BE2C (cell line): ENCODE measurements at regions not wholly inside any gene's neighbourhood (a gene's known extent, or its start where the extent isn't known, plus 50 kb on each side); places are given as distances from the start of the nearest gene placed in this dataset.

Experiments
- DNase-seq: peaks from one replicate; pipeline ENCODE4 v3.0.0-alpha.2; 2020
- H3K27me3 ChIP-seq: fragments of 250-450 bp; sonication (Bioruptor Pico); 2 replicates; pipeline ENCODE4 v1.5.1; 2020; ENCODE audit warnings: mild to moderate bottlenecking
- H3K36me3 ChIP-seq: fragments of 250-450 bp; sonication (Bioruptor Pico); 2 replicates; pipeline ENCODE4 v1.5.1; 2020; ENCODE audit warnings: mild to moderate bottlenecking
- H3K4me1 ChIP-seq: fragments of 250-450 bp; sonication (Bioruptor Pico); 2 replicates; pipeline ENCODE4 v1.5.1; 2020
- H3K4me3 ChIP-seq: 2 replicates; pipeline ENCODE4 v1.5.1; 2011; ENCODE audit warnings: low read depth, low read length
- H3K9me3 ChIP-seq: fragments of 250-450 bp; sonication (Bioruptor Pico); 2 replicates; pipeline ENCODE4 v1.5.1; 2020
- CTCF ChIP-seq: IDR thresholded peaks from 2 replicates; pipeline ENCODE4 v1.5.1; 2012; ENCODE audit warnings: mild to moderate bottlenecking, low read depth, low read length

- DNase-seq: no peak
- Histone ChIP-seq H3K36me3 (no peaks in the 10 kb centered on the region), H3K4me3 (no peak overlapping the region), H3K4me1 (no peaks in the 10 kb centered on the region), H3K27me3 (no peaks in the 10 kb centered on the region; the same call in 1 of the 2 replicates), H3K9me3 (no peaks in the 10 kb centered on the region)
- no peak for TF ChIP-seq CTCF
Measured at GRCh38 chr20:12728782-12729181, 280.0 kb upstream of the SPTLC3 start.

DNA sequence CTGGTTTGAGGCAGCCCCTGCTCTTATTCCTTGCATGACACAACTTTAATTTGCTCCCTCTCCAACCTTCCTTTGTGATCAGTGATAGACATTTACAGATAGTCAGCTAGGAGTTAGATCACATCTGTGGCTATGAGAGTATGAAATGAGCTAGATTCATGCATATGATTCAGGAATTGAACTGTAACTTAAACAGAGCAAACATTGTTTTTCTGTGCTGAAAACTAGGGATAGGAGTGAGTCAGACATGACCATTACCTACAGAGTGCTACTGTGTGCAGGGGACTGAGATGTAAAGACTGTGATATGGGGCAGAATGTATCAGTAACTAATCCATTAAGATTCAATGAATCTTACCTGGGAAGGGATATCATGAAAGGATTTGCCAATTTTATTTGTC is 279.4 kb upstream of the SPTLC3 start:
- no peaks in the 10 kb centered on the region; the same call in 1 of the 2 replicates for H3K27me3 ChIP-seq
- DNase-seq: no peak
- H3K9me3 ChIP-seq: no peaks in the 10 kb centered on the region
- no peak for TF ChIP-seq CTCF
- no peaks in the 10 kb centered on the region for H3K36me3 ChIP-seq
- no peaks in the 10 kb centered on the region for H3K4me1 ChIP-seq
- no peak overlapping the region for H3K4me3 ChIP-seq

DNA sequence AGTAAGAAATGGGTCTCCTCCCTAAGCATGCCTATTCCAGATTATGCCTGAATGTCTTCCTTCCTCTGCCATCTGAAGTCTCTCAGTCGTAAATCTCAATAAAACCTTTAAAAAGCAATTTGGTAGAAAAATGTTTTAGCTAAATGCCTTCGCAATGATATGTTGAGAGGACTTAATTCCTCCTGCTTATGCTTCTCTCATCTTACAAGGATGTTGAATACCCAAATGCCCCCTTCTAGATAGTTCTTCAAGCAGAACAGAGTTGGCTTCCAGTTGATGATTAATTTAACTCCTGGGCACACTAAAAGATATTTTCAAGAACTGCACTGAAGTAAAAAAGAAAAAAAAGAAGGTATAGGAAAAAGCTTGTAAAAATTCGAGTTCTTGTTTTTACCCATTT is 275.0 kb upstream of the SPTLC3 start:
- no peak for DNase-seq
- H3K4me1 ChIP-seq: no peaks in the 10 kb centered on the region
- H3K9me3 ChIP-seq: no peaks in the 10 kb centered on the region
- no peak overlapping the region for H3K4me3 ChIP-seq
- no peaks in the 10 kb centered on the region; the same call in 1 of the 2 replicates for H3K27me3 ChIP-seq
- no peak for TF ChIP-seq CTCF
- H3K36me3 ChIP-seq: no peaks in the 10 kb centered on the region

DNA sequence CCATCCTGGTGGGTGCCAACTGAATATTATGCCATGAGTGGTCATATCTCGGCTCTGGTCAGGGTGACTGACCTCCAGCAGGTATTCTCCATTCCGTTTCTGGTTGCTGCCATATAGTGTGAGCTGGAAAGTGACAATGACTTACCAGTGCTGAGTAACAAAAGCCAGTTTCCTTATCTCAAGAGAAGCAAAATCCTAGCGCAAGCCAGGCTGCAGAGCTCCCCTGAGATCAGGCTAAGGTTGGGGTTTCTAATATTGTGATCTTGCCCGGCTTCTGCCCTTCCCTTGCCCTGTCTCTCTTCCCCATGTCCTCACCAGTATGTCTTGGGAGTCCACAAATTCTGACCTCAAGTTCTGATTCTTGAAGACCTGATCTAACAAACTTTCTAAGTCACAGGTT is 271.3 kb upstream of the SPTLC3 start:
- no peak for DNase-seq
- no peak overlapping the region for H3K4me3 ChIP-seq
- TF ChIP-seq CTCF: no peak
- H3K27me3 ChIP-seq: no peaks in the 10 kb centered on the region
- no peaks in the 10 kb centered on the region for H3K36me3 ChIP-seq
- no peaks in the 10 kb centered on the region for H3K4me1 ChIP-seq
- H3K9me3 ChIP-seq: no peaks in the 10 kb centered on the region

- H3K36me3 ChIP-seq: no peaks in the 10 kb centered on the region
- TF ChIP-seq CTCF: no peak
Measured at GRCh38 chr20:12737900-12738299, 270.9 kb upstream of the SPTLC3 start.

GRCh38 chr20:12740647-12741046 is 268.1 kb upstream of the SPTLC3 start:
- DNase-seq: no peak
- H3K27me3 ChIP-seq: no peaks in the 10 kb centered on the region
- no peaks in the 10 kb centered on the region for H3K36me3 ChIP-seq
- no peak; the same call in 1 of the 2 replicates for TF ChIP-seq CTCF
- H3K4me1 ChIP-seq: no peaks in the 10 kb centered on the region
- H3K4me3 ChIP-seq: no peak overlapping the region
- no peaks in the 10 kb centered on the region for H3K9me3 ChIP-seq

More at GRCh38 chr20:12737900-12738299, 270.9 kb upstream of the SPTLC3 start:
- Histone ChIP-seq H3K4me3 (no peak overlapping the region), H3K27me3 (no peaks in the 10 kb centered on the region), H3K4me1 (no peaks in the 10 kb centered on the region), H3K9me3 (no peaks in the 10 kb centered on the region)
- DNase-seq: no peak
